ENCODE measurements at regions not wholly inside any gene's neighbourhood (a gene's known extent, or its start where the extent isn't known, plus 50 kb on each side); places are given as distances from the start of the nearest gene placed in this dataset.

GRCh38 chr1:87804128-87804527 is 475.4 kb downstream of the LMO4 start:
- Histone ChIP-seq H3K27ac (ENCODE audit: low read length, poor library complexity, severe bottlenecking) (no peak overlapping the region), H3K23ac (ENCODE audit: low read length in 2 of 2) (no peak overlapping the region), H3K4me1 (ENCODE audit: control insufficient read depth, insufficient read depth, low read depth, low read length) (peaks cover 3% of the 10 kb centered on the region), H4K8ac (ENCODE audit: low read length) (no peak overlapping the region), H3K79me1 (replicated peaks; ENCODE audit: low read length, poor library complexity, severe bottlenecking) (no peaks in the 10 kb centered on the region), H3K4me2 (ENCODE audit: low read length, poor library complexity, severe bottlenecking) (no peak overlapping the region), H3K4ac (ENCODE audit: low read depth in 1 of 2, low read length in 2 of 2) (no peak overlapping the region), H3K9me3 (ENCODE audit: control insufficient read depth, low read length) (no peaks in the 10 kb centered on the region), H2AK5ac (ENCODE audit: low read length, severe bottlenecking) (no peak overlapping the region), H2AFZ (ENCODE audit: low read depth, low read length) (no peak overlapping the region), H4K91ac (ENCODE audit: low read length) (no peak overlapping the region), H3K9ac (ENCODE audit: low read length) (no peak overlapping the region), H2BK120ac (ENCODE audit: low read depth, low read length) (no peak overlapping the region), H3K27me3 (ENCODE audit: control insufficient read depth in 1 of 2, insufficient read depth in 1 of 2, low read length in 2 of 2) (no peaks in the 10 kb centered on the region), H3K18ac (ENCODE audit: low read depth in 1 of 2, low read length in 2 of 2) (no peak overlapping the region), H2BK5ac (ENCODE audit: low read depth, low read length, poor library complexity, severe bottlenecking) (no peak overlapping the region), H2BK15ac (ENCODE audit: low read depth, poor library complexity, severe bottlenecking) (no peak overlapping the region), H3K14ac (ENCODE audit: low read length in 2 of 2) (no peak overlapping the region), H2BK12ac (ENCODE audit: low read length in 2 of 2) (no peak overlapping the region), H3K4me3 (ENCODE audit: insufficient read depth in 1 of 2, low read depth in 1 of 2, low read length in 2 of 2) (no peak overlapping the region), H3K36me3 (ENCODE audit: control insufficient read depth in 1 of 2, insufficient read depth in 2 of 2, low read depth in 1 of 2, low read length in 2 of 2) (no peaks in the 10 kb centered on the region)
- no peak for DNase-seq
- WGBS = no CpG with 5 or more reads among the region's 2 CpGs

- Histone ChIP-seq H3K27ac (ENCODE audit: low read length, poor library complexity, severe bottlenecking) (peak overlapping the region; percentile 99), H3K4me2 (ENCODE audit: low read length, poor library complexity, severe bottlenecking) (peak overlapping the region; percentile 61), H3K79me1 (replicated peaks; ENCODE audit: low read length, poor library complexity, severe bottlenecking) (no peaks in the 10 kb centered on the region), H3K4ac (ENCODE audit: low read depth in 1 of 2, low read length in 2 of 2) (no peak overlapping the region), H3K9me3 (ENCODE audit: control insufficient read depth, low read length) (no peaks in the 10 kb centered on the region), H3K27me3 (ENCODE audit: control insufficient read depth in 1 of 2, insufficient read depth in 1 of 2, low read length in 2 of 2) (no peaks in the 10 kb centered on the region), H2AK5ac (ENCODE audit: low read length, severe bottlenecking) (no peak overlapping the region), H3K4me3 (ENCODE audit: insufficient read depth in 1 of 2, low read depth in 1 of 2, low read length in 2 of 2) (no peak overlapping the region), H3K36me3 (ENCODE audit: control insufficient read depth in 1 of 2, insufficient read depth in 2 of 2, low read depth in 1 of 2, low read length in 2 of 2) (no peaks in the 10 kb centered on the region), H3K9ac (ENCODE audit: low read length) (peak overlapping the region; percentile 30), H2BK15ac (ENCODE audit: low read depth, poor library complexity, severe bottlenecking) (no peak overlapping the region), H4K91ac (ENCODE audit: low read length) (no peak overlapping the region), H3K18ac (ENCODE audit: low read depth in 1 of 2, low read length in 2 of 2) (no peak overlapping the region), H2BK120ac (ENCODE audit: low read depth, low read length) (no peak overlapping the region), H4K8ac (ENCODE audit: low read length) (no peak overlapping the region), H3K14ac (ENCODE audit: low read length in 2 of 2) (no peak overlapping the region), H3K23ac (ENCODE audit: low read length in 2 of 2) (no peak overlapping the region), H2AFZ (ENCODE audit: low read depth, low read length) (no peak overlapping the region), H2BK12ac (ENCODE audit: low read length in 2 of 2) (no peak overlapping the region), H3K4me1 (ENCODE audit: control insufficient read depth, insufficient read depth, low read depth, low read length) (peaks cover 3% of the 10 kb centered on the region), H2BK5ac (ENCODE audit: low read depth, low read length, poor library complexity, severe bottlenecking) (peak overlapping the region; percentile 94)
- WGBS = 83% methylated on average over 12 of the region's 14 CpGs
- no peak for DNase-seq
Observed at GRCh38 chr1:87805666-87806378, 477.1 kb downstream of the LMO4 start.

GRCh38 chr1:87806379-87807094 is 477.9 kb downstream of the LMO4 start:
- Histone ChIP-seq H2BK15ac (ENCODE audit: low read depth, poor library complexity, severe bottlenecking) (no peak overlapping the region), H3K27ac (ENCODE audit: low read length, poor library complexity, severe bottlenecking) (peak overlapping the region; percentile 99), H4K91ac (ENCODE audit: low read length) (no peak overlapping the region), H3K14ac (ENCODE audit: low read length in 2 of 2) (no peak overlapping the region), H2BK12ac (ENCODE audit: low read length in 2 of 2) (no peak overlapping the region), H2BK120ac (ENCODE audit: low read depth, low read length) (no peak overlapping the region), H3K4me1 (ENCODE audit: control insufficient read depth, insufficient read depth, low read depth, low read length) (peaks cover 3% of the 10 kb centered on the region), H3K79me1 (replicated peaks; ENCODE audit: low read length, poor library complexity, severe bottlenecking) (no peaks in the 10 kb centered on the region), H3K27me3 (ENCODE audit: control insufficient read depth in 1 of 2, insufficient read depth in 1 of 2, low read length in 2 of 2) (no peaks in the 10 kb centered on the region), H4K8ac (ENCODE audit: low read length) (no peak overlapping the region), H3K4me3 (ENCODE audit: insufficient read depth in 1 of 2, low read depth in 1 of 2, low read length in 2 of 2) (no peak overlapping the region), H3K9ac (ENCODE audit: low read length) (peak overlapping the region; percentile 30), H3K23ac (ENCODE audit: low read length in 2 of 2) (no peak overlapping the region), H3K18ac (ENCODE audit: low read depth in 1 of 2, low read length in 2 of 2) (no peak overlapping the region), H3K4ac (ENCODE audit: low read depth in 1 of 2, low read length in 2 of 2) (no peak overlapping the region), H3K36me3 (ENCODE audit: control insufficient read depth in 1 of 2, insufficient read depth in 2 of 2, low read depth in 1 of 2, low read length in 2 of 2) (no peaks in the 10 kb centered on the region), H2AK5ac (ENCODE audit: low read length, severe bottlenecking) (peak overlapping the region; percentile 90), H2BK5ac (ENCODE audit: low read depth, low read length, poor library complexity, severe bottlenecking) (peak overlapping the region; percentile 81), H2AFZ (ENCODE audit: low read depth, low read length) (no peak overlapping the region), H3K9me3 (ENCODE audit: control insufficient read depth, low read length) (no peaks in the 10 kb centered on the region), H3K4me2 (ENCODE audit: low read length, poor library complexity, severe bottlenecking) (peak overlapping the region; percentile 61)
- WGBS = 83% methylated on average over 2 of the region's 6 CpGs
- DNase-seq = no peak

GRCh38 chr1:87810166-87810565 is 481.5 kb downstream of the LMO4 start:
- 94% methylated on average over 1 of the region's 1 CpG for WGBS
- H3K18ac ChIP-seq (ENCODE audit: low read depth in 1 of 2, low read length in 2 of 2) = no peak overlapping the region

More at GRCh38 chr1:87810166-87810565, 481.5 kb downstream of the LMO4 start:
- no peak overlapping the region for H3K4me2 ChIP-seq (ENCODE audit: low read length, poor library complexity, severe bottlenecking)
- peaks cover 3% of the 10 kb centered on the region for H3K4me1 ChIP-seq (ENCODE audit: control insufficient read depth, insufficient read depth, low read depth, low read length)
- H3K36me3 ChIP-seq (ENCODE audit: control insufficient read depth in 1 of 2, insufficient read depth in 2 of 2, low read depth in 1 of 2, low read length in 2 of 2) = no peaks in the 10 kb centered on the region
- H3K4ac ChIP-seq (ENCODE audit: low read depth in 1 of 2, low read length in 2 of 2) = no peak overlapping the region
- H3K27me3 ChIP-seq (ENCODE audit: control insufficient read depth in 1 of 2, insufficient read depth in 1 of 2, low read length in 2 of 2) = no peaks in the 10 kb centered on the region
- H4K91ac ChIP-seq (ENCODE audit: low read length) = no peak overlapping the region
- no peak overlapping the region for H3K27ac ChIP-seq (ENCODE audit: low read length, poor library complexity, severe bottlenecking)
- no peak for DNase-seq
- H2BK120ac ChIP-seq (ENCODE audit: low read depth, low read length) = no peak overlapping the region
- H3K9ac ChIP-seq (ENCODE audit: low read length) = no peak overlapping the region
- no peak overlapping the region for H4K8ac ChIP-seq (ENCODE audit: low read length)
- no peak overlapping the region for H3K23ac ChIP-seq (ENCODE audit: low read length in 2 of 2)
- H3K79me1 ChIP-seq (replicated peaks; ENCODE audit: low read length, poor library complexity, severe bottlenecking) = no peaks in the 10 kb centered on the region
- H3K14ac ChIP-seq (ENCODE audit: low read length in 2 of 2) = no peak overlapping the region
- no peak overlapping the region for H2BK5ac ChIP-seq (ENCODE audit: low read depth, low read length, poor library complexity, severe bottlenecking)
- no peak overlapping the region for H2AK5ac ChIP-seq (ENCODE audit: low read length, severe bottlenecking)
- no peak overlapping the region for H2BK15ac ChIP-seq (ENCODE audit: low read depth, poor library complexity, severe bottlenecking)
- no peak overlapping the region for H2AFZ ChIP-seq (ENCODE audit: low read depth, low read length)
- no peaks in the 10 kb centered on the region for H3K9me3 ChIP-seq (ENCODE audit: control insufficient read depth, low read length)
- no peak overlapping the region for H3K4me3 ChIP-seq (ENCODE audit: insufficient read depth in 1 of 2, low read depth in 1 of 2, low read length in 2 of 2)
- no peak overlapping the region for H2BK12ac ChIP-seq (ENCODE audit: low read length in 2 of 2)
